ENCODE measurements at regions not wholly inside any gene's neighbourhood (a gene's known extent, or its start where the extent isn't known, plus 50 kb on each side); places are given as distances from the start of the nearest gene placed in this dataset.
A peak's percentile ranks its signal among the peaks of the same experiment; 100 is the strongest.

GRCh38 chr1:187241971-187242370 is 413.2 kb downstream of the PLA2G4A start:
- DNase-seq: no peak

DNA sequence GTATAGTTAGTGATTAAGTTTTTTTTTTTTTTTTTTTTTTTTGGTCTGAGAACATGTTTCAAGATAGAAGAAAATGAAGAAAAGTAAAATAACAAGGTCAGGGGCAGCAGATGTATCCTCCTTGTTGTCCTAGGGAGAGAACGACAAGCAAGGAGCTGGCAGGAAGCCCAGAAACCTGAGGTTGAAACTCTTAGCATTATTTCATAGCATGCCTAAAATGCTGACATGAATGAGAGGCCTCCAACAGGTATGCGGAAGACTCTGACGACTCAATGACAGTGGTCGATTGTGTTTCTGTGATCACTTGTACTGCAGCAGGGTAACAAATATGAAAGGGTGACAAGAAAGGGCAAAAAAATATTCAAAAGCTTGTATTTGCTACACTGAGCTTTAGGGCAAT is 415.9 kb downstream of the PLA2G4A start:
- DNase-seq: peak; percentile 44

DNA sequence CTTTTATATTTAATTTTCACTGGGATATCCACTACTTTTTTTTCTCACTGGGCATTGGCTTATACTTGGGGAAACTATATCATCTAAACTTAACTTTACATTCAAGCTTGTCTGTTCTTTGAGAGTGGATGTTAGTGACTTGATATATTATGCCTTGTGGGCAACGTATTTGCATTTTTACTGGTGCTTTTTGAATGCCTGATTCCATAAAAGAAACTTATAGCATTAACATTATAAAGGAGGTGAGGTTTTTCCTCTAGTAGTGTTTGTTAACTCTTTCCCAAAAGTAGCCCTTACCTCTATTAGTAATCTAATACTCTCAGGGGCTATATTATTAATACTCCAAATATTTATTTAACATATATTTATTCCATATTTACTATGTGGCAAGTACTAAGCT is 416.5 kb downstream of the PLA2G4A start:
- DNase-seq: no peak

DNA sequence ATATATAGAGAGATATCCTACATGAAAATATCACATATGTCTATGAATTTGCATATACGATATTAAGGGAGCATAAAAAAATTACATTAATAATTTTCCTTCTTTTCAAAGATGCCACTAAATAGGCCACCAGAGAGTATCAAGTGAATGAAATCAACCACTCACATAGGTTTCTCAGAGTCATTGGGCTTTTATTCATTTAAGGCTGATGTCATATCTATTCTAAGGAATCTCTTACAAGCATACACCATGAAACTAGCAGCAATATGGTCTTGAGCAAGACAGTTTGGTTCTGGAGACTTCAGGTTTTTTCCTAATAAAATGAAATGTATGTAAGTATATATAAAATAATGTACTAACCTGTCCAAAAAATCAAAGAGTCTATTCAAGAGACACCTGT is 420.4 kb downstream of the PLA2G4A start:
- no peak for DNase-seq

DNA sequence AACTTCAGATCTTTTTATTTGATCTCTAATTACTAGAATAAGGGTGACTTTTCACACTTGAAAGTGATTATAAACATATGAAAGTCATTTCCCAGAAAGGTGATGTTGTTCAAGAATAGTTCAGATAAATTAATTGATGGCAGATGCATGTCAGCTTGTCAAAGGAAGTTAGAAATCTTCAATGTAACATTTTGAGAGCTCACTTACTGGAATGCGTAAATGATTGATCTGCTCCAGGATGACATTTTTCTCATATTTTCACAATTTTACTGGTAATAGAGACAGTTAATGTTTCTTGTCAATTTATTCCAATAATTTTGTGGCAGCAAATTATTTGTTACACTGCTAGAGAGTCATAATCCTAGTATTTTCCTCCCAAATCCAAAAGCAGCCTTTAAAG is 424.2 kb downstream of the PLA2G4A start:
- no peak for DNase-seq

DNA sequence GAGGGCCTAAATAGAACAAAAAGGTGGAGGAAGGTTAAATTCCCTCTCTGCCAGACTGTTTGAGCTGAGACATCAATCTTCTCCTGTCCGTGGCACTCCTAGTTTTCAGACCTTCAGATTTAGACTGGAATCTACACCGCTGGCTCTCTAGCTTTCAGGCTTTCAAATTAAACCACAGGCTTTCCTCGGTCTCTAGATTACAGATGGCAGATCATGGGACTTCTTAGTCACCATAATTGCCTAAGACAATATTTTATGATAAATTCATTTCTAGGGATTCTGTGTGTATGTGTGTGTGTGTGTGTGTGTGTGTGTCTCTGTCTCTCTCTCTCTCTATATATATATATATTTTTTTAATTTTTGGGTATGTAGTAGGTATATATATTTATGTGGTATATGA is 428.7 kb downstream of the PLA2G4A start:
- DNase-seq: no peak

DNA sequence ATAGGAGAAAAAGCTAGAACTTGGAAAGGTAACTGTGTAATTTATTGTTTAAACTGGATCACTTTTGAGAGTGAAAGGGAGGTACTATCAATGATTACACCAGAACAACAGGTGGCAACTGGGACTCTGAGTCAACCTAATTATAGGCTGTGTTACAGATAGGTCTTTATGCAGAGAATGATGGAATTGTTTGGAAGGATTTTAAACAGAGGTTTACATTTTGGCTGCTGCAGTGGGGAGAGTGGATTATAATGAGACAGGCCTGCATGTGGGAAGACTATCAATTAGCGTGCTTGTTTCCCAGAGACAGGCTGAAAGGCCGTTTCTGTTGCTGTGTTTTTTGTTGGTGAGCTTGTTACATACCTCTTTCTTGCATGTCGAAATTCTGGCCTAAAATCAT is 432.9 kb downstream of the PLA2G4A start:
- DNase-seq: no peak

GRCh38 chr1:187262731-187263130 is 434.0 kb downstream of the PLA2G4A start:
- DNase-seq: no peak

DNA sequence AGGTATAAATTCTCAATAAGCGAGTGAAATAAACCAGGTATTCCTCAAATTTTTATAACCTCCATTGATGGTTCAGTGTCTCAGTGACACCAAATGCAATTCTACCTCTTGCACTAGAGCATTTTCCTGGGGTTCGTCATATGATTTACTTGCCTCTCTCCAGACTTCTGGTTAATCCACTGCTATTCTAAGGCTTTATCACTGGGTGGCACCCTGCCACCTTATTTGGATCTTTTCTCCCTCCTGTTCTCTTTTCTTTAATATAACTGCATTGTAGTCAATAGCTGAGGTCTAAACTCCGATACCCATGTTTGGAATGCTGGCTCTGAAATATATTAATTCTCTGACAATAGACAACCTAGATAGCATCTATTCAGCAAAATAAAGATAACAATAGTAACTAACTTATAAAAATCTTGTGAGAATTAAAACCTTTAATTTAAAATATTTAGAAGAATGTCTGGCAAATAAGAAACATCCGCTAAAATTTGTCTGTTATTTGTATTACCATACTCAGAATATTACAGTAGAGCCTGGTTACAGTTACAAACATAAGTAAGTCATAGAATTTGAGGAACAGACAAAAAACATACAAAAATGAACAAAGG is 436.4 kb downstream of the PLA2G4A start:
- peak; percentile 3 for DNase-seq

DNA sequence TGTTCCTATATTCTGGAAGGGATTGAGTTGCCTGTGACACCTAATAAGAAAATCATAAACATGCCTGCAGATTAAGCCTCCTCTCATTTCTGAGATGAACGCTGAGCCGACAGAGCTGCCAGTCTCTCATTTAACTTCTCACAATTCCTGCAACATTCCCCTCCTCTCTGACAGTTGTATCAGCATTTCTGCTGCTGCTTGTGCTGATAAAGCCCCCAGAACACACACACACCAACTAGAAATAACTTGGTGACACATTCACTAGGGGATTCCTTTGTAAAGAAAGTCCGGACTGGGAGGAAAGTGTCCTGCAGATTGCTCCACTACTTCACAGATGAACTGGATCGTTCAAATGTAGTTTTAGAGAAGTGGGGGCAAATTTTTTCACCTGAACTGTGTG is 437.3 kb downstream of the PLA2G4A start:
- no peak for DNase-seq

DNA sequence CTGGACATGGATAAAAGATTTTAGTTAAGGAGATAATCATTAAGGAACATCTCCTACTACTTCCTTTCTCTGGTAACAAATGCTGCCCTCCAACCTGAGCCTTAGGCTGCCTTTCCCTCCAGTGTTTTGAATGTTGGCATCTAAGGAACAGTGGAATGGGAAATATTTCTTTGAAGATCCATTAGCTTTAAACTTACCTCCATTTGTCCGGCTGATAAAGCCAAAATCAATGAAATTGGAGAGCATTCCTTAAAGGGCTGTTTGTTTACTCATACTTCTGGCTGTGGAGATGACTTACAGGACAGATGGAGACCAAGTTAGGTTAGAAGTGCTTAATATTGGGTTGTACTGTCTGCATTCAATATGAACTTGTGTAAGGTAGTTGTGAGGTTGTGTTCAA is 439.1 kb downstream of the PLA2G4A start:
- DNase-seq: no peak

DNA sequence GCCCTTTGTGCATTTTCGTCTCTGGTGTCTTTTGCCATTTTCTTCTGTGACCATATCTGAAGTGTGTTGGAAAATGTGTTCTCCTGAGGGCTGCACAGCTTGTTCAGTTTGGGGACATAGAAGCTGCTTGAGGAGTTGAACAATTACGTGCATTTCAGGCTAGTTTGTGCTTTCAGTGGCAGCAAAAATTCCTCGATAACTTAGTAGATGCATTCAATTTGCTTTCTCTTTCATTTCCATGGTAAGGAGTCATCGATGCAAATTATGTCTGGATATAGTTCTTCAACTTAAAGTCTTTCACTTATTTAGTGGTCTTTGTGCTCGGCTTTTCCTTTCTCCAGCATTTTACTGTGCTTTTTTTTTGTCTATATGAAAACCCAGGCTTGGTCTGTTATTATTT is 441.5 kb downstream of the PLA2G4A start:
- no peak for DNase-seq

DNA sequence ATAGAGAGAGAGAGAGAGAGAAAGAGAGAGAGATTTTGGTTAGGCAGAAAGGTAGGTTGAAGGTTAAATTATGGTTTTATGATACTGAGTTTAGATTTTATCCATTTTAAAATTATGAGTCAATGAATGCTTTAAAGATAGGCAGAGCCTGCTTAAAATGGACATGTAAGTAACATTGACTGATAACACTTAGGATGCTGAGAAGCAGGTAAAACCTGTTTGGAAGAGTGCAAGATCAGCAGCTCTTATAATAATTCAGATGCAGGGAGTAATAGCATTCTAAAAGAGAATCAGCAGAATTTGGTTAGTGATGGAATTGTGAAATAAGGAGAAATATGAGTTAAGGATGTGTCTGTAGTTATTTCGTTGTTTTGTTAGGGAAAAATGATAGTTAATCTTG is 446.6 kb downstream of the PLA2G4A start:
- no peak for DNase-seq

DNA sequence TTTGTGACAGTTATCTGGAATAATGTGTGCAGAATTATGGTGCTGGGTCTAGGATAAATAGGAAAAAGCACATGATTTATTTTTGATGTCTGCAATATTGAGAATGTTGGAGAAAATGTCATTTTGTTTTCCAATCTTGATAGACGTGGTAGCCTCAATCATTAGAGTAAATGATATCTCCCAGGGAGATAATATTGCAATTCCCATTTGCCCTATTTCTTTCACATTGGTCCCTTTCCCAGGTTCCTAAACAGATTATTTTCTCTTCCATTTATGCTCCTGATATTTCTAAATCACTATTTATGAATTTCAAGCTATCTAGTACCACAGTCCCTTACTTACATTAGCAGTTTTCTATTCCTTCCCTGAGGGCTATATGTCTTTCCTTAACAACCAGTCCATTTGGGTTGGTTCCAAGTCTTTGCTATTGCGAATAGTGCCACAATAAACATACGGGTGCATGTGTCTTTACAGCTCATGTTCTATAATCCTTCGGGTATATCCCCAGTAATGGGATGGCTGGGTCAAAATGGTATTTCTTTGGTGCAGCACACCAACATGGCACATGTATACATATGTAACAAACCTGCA is 447.3 kb downstream of the PLA2G4A start:
- DNase-seq: no peak

- DNase-seq: no peak
These were observed 447.9 kb downstream of the PLA2G4A start for GRCh38 chr1:187276677-187277076.

DNA sequence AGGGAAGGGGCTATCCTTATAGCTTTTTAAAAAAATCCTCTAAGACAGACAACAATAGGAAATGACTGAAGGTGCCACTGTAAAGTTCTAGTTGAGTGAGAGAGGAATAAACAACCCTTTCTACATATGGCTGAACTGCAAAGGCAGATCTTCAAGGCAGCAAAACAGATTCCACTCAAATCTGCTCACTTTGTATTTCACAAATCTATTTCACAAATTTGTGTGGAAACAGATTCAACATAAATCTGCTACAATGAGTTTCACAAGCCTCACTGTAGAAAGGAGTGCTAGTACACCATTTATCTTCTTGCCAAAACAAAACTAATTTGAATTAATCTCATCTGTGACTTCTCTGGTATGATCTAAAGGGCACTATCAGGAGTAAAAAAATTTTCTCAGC is 451.3 kb downstream of the PLA2G4A start:
- DNase-seq: no peak

GRCh38 chr1:187281085-187281484 is 452.3 kb downstream of the PLA2G4A start:
- no peak for DNase-seq

DNA sequence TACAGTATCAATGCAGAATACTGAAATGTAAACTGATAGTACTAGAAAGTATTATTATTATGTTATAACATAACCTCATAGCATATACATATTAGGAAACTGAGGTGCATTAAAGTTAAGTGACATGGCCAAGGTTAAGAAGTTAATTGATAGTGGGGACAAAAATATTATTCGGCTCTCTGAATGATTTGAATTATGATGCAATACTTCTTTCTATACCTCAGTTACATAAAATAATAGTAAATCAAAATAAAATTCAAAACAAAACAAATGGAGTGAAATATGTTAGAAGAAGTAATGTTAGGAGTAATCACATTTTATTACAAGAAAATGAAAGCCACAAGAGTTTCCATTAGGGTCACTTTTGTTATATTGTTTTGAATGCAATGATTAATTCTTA is 455.2 kb downstream of the PLA2G4A start:
- DNase-seq: no peak

DNA sequence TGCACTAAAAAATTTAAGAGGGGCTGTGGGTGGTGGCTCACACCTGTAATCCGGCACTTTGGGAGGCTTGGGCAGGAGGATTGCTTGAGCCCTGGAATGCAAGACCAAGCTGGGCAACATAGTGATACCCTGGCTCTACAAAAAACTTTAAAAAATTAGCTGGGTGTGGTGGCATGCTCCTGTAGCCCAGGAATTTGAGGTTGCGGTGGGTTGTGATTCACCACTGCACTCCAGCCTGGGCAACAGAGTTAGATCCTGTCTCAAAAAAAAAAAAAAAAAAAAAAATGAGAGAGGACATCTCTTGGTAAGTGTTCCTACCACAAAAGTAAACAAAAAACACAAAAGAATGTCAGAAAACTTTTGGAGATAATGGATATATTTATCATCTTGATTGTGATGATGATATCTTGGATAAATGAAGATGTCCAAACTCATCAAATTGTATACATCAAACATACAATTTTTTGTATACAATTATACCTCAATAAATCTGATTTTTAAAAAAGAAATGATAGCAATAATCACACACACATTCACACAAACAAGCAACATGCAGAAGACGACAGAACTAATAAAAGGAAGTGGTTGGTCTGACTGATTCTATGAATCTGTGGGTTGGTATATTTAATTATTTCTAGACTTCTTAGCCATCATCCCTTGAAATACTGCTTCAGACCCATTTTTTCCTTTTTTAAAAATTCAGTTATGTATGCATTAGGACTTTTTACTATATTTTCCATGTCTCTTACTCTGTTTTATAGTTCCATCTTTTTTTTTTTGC is 465.9 kb downstream of the PLA2G4A start:
- DNase-seq: no peak

DNA sequence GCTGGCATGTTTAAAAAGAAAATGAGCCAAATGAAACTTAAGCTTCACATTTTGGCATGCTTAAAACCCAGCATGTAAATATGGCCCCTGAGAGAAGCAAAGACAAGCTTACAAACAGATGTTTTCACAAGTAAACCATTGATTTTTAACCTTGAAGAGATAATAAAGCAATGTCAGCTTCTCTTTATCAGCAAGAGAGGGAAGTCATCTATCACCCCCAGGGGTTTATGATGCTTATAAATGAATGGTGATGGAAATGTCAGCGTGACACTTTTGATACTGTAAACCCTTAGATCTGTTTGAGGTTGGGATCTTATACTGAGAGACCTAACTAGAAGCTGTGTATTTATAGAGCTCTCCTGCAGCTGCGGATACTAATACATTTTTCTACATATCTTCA is 471.3 kb downstream of the PLA2G4A start:
- DNase-seq: no peak

DNA sequence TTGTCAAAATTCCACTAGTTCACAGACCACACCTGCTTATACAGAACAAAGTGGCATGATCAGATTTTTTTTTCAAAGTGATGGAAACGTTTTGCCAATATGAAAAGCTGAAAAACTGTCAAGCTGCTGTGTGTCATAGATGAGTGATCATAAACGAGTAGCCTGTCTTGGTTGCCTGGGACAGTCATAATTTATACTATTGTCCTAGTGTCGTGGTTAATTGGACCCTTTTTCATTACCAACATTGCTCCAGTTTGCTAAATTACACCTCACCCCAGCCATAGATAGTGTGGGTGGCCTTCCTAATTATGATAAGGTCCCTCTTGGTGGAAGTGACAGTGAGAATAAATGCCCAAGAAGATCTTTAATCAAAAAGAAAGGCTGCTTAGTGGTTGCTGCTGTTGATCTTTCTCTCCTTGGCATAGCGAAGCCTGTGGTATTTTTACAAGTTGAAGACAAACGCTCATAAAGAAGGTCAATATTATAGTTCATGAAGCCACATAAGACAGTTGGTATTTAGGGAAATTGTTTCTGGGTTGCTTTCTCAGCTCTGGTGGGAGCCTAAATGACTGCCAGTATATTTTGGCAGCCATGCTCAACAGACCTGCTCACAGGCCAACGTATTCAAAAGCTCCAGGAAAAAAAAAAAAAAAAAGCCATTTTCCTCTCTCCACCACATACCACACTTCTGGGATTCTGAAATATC is 478.1 kb downstream of the PLA2G4A start:
- no peak for DNase-seq

GRCh38 chr1:187310038-187310631 is 481.4 kb downstream of the PLA2G4A start:
- DNase-seq: no peak

GRCh38 chr1:187313115-187313514 is 484.4 kb downstream of the PLA2G4A start:
- DNase-seq: no peak

Measured in DMS79 treated with DMSO at 0.1 percent for 48 hours (cell line).